ENCODE measurements at regions not wholly inside any gene's neighbourhood (a gene's known extent, or its start where the extent isn't known, plus 50 kb on each side); places are given as distances from the start of the nearest gene placed in this dataset.

DNA sequence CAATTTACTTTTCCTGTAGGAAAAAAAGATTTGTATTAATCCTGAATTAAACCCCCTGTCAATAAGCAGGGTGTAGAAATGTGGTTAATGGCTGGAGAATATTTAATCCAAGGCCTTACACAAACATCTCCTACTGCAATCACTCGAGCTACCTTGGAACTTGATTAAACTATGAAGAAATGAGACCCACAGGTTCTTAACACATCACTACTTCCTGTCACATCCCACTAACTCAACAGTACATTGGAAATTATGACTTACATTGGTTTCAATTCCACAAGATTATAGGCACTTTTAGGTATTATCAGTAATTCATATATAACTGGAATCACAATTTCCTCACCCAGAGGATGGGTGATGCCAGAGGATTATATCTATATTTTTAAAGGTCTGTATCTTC lies 480.3 kb downstream of the MRPL39 start:
- Histone ChIP-seq H3K27me3 (no peaks in the 10 kb centered on the region), H3K9me3 (no peaks in the 10 kb centered on the region), H3K4me1 (no peaks in the 10 kb centered on the region), H3K36me3 (no peaks in the 10 kb centered on the region), H3K4me3 (no peak overlapping the region), H3K27ac (no peak overlapping the region)
- no peak for DNase-seq
- ATAC-seq (ENCODE audit: low FRiP score in 2 of 2): no peak
- 50 to 68% methylated on average over 1 of the region's 1 CpG for WGBS, 2 donors
- TF ChIP-seq EP300 (IDR thresholded peaks at IDR 0.05) (no peak), POLR2AphosphoS5 (IDR thresholded peaks at IDR 0.05) (no peak), POLR2A (IDR thresholded peaks at IDR 0.05) (no peak)
- TF ChIP-seq, protein P1, sequence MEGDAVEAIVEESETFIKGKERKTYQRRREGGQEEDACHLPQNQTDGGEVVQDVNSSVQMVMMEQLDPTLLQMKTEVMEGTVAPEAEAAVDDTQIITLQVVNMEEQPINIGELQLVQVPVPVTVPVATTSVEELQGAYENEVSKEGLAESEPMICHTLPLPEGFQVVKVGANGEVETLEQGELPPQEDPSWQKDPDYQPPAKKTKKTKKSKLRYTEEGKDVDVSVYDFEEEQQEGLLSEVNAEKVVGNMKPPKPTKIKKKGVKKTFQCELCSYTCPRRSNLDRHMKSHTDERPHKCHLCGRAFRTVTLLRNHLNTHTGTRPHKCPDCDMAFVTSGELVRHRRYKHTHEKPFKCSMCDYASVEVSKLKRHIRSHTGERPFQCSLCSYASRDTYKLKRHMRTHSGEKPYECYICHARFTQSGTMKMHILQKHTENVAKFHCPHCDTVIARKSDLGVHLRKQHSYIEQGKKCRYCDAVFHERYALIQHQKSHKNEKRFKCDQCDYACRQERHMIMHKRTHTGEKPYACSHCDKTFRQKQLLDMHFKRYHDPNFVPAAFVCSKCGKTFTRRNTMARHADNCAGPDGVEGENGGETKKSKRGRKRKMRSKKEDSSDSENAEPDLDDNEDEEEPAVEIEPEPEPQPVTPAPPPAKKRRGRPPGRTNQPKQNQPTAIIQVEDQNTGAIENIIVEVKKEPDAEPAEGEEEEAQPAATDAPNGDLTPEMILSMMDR (IDR thresholded peaks at IDR 0.05): no peak

DNA sequence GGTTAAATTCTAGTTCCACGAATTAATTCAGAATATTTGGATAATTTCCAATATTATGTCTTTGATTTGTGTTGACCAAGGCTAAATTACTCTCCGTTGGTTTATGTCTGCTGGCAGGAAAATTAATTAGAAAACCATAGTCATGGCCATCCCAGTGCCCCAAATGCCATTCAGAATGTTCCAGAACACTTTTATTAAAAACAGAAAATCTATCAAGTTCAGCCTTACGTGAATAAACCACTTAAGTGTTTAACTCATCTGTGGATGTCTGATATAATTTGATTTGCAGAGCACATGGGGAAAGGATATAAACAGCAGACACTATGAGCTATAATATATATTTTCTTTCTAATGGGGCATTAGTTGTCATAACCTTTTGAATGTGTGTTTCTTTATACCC lies 480.7 kb downstream of the MRPL39 start:
- WGBS, 2 donors: 61 to 66% methylated on average over 3 of the region's 3 CpGs

DNA sequence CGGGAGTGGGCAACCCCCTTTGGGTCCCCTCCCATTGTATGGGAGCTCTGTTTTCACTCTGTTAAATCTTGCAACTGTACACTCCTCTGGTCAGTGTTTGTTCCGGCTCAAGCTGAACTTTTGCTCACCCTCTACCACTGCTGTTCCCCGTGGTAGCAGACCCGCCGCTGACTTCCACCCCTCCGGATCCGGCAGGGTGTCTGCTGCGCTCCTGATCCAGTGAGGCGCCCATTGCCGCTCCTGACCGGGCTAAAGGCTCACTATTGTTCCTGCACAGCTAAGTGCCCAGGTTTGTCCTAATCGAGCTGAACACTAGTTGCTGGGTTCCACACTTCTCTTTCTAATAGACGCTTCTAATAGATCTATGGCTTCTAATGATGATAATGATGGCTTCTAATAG lies 488.6 kb downstream of the MRPL39 start:
- Histone ChIP-seq H3K27ac (no peak overlapping the region), H3K27me3 (no peaks in the 10 kb centered on the region), H3K9me3 (no peaks in the 10 kb centered on the region), H3K36me3 (no peaks in the 10 kb centered on the region), H3K4me3 (no peak overlapping the region), H3K4me1 (no peaks in the 10 kb centered on the region)
- ATAC-seq (ENCODE audit: low FRiP score in 2 of 2): no peak
- WGBS, 2 donors: 96 to 97% methylated on average over 13 of the region's 13 CpGs
- no peak for TF ChIP-seq POLR2A (IDR thresholded peaks at IDR 0.05)
- TF ChIP-seq, protein P1 (IDR thresholded peaks at IDR 0.05): no peak
- no peak for TF ChIP-seq EP300 (IDR thresholded peaks at IDR 0.05)
- no peak for TF ChIP-seq POLR2AphosphoS5 (IDR thresholded peaks at IDR 0.05)
- peak in 1 of 2 donors; percentile 25 for DNase-seq

More for the DNA sequence above, 480.7 kb downstream of the MRPL39 start:
- TF ChIP-seq POLR2AphosphoS5 (IDR thresholded peaks at IDR 0.05) (no peak), POLR2A (IDR thresholded peaks at IDR 0.05) (no peak), EP300 (IDR thresholded peaks at IDR 0.05) (no peak)
- TF ChIP-seq, protein P1 (IDR thresholded peaks at IDR 0.05): no peak
- Histone ChIP-seq H3K9me3 (no peaks in the 10 kb centered on the region), H3K27ac (no peak overlapping the region), H3K4me1 (no peaks in the 10 kb centered on the region), H3K4me3 (no peak overlapping the region), H3K36me3 (no peaks in the 10 kb centered on the region), H3K27me3 (no peaks in the 10 kb centered on the region)
- ATAC-seq (ENCODE audit: low FRiP score in 2 of 2) (no peak), DNase-seq (no peak)

DNA sequence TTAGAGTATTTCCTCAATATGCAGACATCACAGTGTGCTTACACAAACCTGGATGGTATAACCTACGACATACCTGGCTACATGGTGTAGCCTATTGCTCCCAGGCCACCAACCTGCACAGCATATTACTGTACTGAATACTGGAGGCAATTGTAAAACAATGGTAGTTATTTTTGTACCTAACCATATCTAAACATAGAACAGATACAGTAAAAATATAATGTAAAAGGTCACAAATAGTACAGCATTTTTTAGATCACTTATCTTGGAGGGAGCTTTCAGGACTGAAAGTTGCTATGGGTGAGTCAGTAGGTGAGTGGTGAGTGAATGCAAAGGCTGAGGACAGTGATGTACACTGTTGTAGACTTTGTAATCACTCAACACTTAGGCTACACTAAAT lies 492.3 kb downstream of the MRPL39 start:
- Histone ChIP-seq H3K9me3 (no peaks in the 10 kb centered on the region), H3K4me1 (no peaks in the 10 kb centered on the region), H3K36me3 (no peaks in the 10 kb centered on the region), H3K4me3 (no peak overlapping the region), H3K27me3 (no peaks in the 10 kb centered on the region), H3K27ac (no peak overlapping the region)
- DNase-seq: no peak
- ATAC-seq (ENCODE audit: low FRiP score in 2 of 2): no peak
- WGBS, 2 donors: 54 to 65% methylated on average over 1 of the region's 1 CpG
- TF ChIP-seq, protein P1 (IDR thresholded peaks at IDR 0.05): no peak

DNA sequence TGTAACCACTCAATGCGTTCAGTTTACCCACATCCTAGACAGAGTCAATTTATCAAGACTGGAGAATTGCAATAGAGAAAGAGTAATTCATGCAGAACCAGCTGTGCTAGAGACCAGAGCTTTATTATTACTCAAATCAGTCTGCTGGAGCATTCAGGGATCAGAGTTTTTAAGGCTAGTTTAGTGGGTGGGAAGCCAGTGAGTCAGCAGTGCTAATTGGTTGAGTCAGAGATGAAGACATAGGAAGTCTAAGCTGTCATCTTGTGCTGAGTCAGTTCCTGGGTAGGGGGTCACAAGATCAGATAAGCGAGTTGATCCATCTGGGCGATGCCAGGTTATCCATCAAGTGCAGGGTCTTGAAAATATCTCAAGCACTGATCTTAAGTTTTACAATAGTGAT lies 499.6 kb downstream of the MRPL39 start:
- DNase-seq (no peak), ATAC-seq (ENCODE audit: low FRiP score in 2 of 2) (no peak)
- Histone ChIP-seq H3K4me3 (no peak overlapping the region), H3K9me3 (no peaks in the 10 kb centered on the region), H3K36me3 (no peaks in the 10 kb centered on the region), H3K27ac (no peak overlapping the region), H3K4me1 (no peaks in the 10 kb centered on the region), H3K27me3 (no peaks in the 10 kb centered on the region)
- TF ChIP-seq POLR2A (IDR thresholded peaks at IDR 0.05): no peak
- WGBS, 2 donors: 70 to 84% methylated on average over 3 of the region's 3 CpGs
